Sigmoid colon (tissue), 4 donors: ENCODE measurements at regions not wholly inside any gene's neighbourhood (a gene's known extent, or its start where the extent isn't known, plus 50 kb on each side); places are given as distances from the start of the nearest gene placed in this dataset.

ENCODE experiments used
- POLR2A ChIP-seq, 2 donors: fragments of 450-650 bp; IDR thresholded peaks; one replicate each; pipeline ENCODE4 v1.6.1; 2016; ENCODE audit warnings: antibody characterized with exemption in 2 of 2, mild to moderate bottlenecking in 2 of 2, moderate library complexity in 2 of 2
- POLR2AphosphoS5 ChIP-seq, 4 donors: sonication (generic); formaldehyde crosslinking; IDR thresholded peaks; one replicate each; pipeline ENCODE4 v1.6.1; 2017; ENCODE audit warnings: antibody characterized with exemption in 4 of 4
- TF ChIP-seq, protein P1 (sequence below), 4 experiments: fragments of 450-650 bp in 3 of 4; fragments of 200-600 bp in 1 of 4; IDR thresholded peaks; one replicate each; pipeline ENCODE4 v1.5.1; 2016 to 2019; ENCODE audit warnings: antibody characterized with exemption in 4 of 4, mild to moderate bottlenecking in 3 of 4, moderate library complexity in 2 of 4

DNA sequence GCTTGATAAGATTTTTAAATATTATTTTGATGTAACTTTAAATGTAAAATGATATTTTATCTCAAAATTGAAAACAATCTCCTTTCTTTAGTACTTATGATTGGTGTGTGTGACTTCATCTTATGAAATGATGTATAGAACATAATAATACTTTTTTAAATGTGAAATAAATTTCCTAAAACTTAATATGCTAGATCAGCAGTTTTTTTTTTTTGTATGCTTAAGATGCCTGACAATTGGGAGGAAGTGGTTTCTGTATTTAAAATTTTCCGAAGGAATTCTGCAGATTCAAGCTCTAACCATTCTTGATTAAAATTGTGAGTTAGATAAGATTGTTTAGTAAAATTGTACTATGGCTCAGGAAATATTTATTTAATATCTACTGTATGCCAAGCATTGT is 154.9 kb downstream of the KDM5D start:
- TF ChIP-seq POLR2AphosphoS5 (IDR thresholded peaks at IDR 0.05), result no peak
- TF ChIP-seq, protein P1, sequence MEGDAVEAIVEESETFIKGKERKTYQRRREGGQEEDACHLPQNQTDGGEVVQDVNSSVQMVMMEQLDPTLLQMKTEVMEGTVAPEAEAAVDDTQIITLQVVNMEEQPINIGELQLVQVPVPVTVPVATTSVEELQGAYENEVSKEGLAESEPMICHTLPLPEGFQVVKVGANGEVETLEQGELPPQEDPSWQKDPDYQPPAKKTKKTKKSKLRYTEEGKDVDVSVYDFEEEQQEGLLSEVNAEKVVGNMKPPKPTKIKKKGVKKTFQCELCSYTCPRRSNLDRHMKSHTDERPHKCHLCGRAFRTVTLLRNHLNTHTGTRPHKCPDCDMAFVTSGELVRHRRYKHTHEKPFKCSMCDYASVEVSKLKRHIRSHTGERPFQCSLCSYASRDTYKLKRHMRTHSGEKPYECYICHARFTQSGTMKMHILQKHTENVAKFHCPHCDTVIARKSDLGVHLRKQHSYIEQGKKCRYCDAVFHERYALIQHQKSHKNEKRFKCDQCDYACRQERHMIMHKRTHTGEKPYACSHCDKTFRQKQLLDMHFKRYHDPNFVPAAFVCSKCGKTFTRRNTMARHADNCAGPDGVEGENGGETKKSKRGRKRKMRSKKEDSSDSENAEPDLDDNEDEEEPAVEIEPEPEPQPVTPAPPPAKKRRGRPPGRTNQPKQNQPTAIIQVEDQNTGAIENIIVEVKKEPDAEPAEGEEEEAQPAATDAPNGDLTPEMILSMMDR (IDR thresholded peaks at IDR 0.05), result no peak
- no peak for TF ChIP-seq POLR2A (IDR thresholded peaks at IDR 0.05)
